Mesenchymal stem cell (in vitro differentiated cells and primary cell): ENCODE measurements at regions not wholly inside any gene's neighbourhood (a gene's known extent, or its start where the extent isn't known, plus 50 kb on each side); places are given as distances from the start of the nearest gene placed in this dataset.
A peak's percentile ranks its signal among the peaks of the same experiment; 100 is the strongest.

ENCODE experiments used
- DNase-seq: peaks from one replicate; pipeline ENCODE4 v3.0.0-alpha.2; 2013
- H2AFZ ChIP-seq: one replicate; pipeline ENCODE4 v1.6.1; 2013; ENCODE audit warnings: low read depth, mild to moderate bottlenecking, control low read depth, inconsistent platforms, low read length, moderate library complexity
- H2AK5ac ChIP-seq: 2 replicates; pipeline ENCODE4 v1.6.1; 2013; ENCODE audit warnings: low read length, moderate library complexity, mild to moderate bottlenecking, inconsistent platforms; ENCODE audit not compliant: severe bottlenecking
- H2BK120ac ChIP-seq: one replicate; pipeline ENCODE4 v1.6.1; 2013; ENCODE audit warnings: low read depth, mild to moderate bottlenecking, inconsistent platforms, low read length, moderate library complexity
- H2BK12ac ChIP-seq, 2 experiments: one replicate each; pipeline ENCODE4 v1.6.1; 2013; ENCODE audit warnings: inconsistent platforms in 2 of 2, low read length in 2 of 2, mild to moderate bottlenecking in 2 of 2, moderate library complexity in 2 of 2, control low read depth in 1 of 2
- H2BK15ac ChIP-seq: one replicate; pipeline ENCODE4 v1.6.1; 2013; ENCODE audit warnings: mild to moderate bottlenecking, low read depth, inconsistent platforms; ENCODE audit not compliant: poor library complexity, severe bottlenecking
- H2BK5ac ChIP-seq: 2 replicates; pipeline ENCODE4 v1.6.1; 2013; ENCODE audit warnings: low read depth, mild to moderate bottlenecking, low read length, control low read depth, inconsistent platforms; ENCODE audit not compliant: poor library complexity, severe bottlenecking
- H3K14ac ChIP-seq, 2 experiments: one replicate each; pipeline ENCODE4 v1.6.1; 2013; ENCODE audit warnings: inconsistent platforms in 2 of 2, low read length in 2 of 2, control low read depth in 1 of 2, mild to moderate bottlenecking in 1 of 2, moderate library complexity in 1 of 2
- H3K18ac ChIP-seq, 2 experiments: one replicate each; pipeline ENCODE4 v1.6.1; 2013; ENCODE audit warnings: inconsistent platforms in 2 of 2, low read length in 2 of 2, control low read depth in 1 of 2, low read depth in 1 of 2, mild to moderate bottlenecking in 1 of 2
- H3K23ac ChIP-seq, 2 experiments: one replicate each; pipeline ENCODE4 v1.6.1; 2013; ENCODE audit warnings: inconsistent platforms in 2 of 2, low read length in 2 of 2, mild to moderate bottlenecking in 2 of 2, moderate library complexity in 2 of 2, control low read depth in 1 of 2
- H3K27ac ChIP-seq: 2 replicates; pipeline ENCODE4 v1.5.1; 2013; ENCODE audit warnings: mild to moderate bottlenecking, moderate library complexity, low read length, control low read depth, inconsistent platforms; ENCODE audit not compliant: poor library complexity, severe bottlenecking
- H3K27me3 ChIP-seq, 2 experiments: 2 replicates each; pipeline versions ENCODE4 v1.6.1 to v1.7.0; 2013; ENCODE audit warnings: low read length in 2 of 2, mild to moderate bottlenecking in 2 of 2, moderate library complexity in 2 of 2, control low read depth in 1 of 2, inconsistent platforms in 1 of 2; ENCODE audit not compliant: control insufficient read depth in 1 of 2, insufficient read depth in 1 of 2
- H3K36me3 ChIP-seq, 2 experiments: 2 replicates each; pipeline versions ENCODE4 v1.6.1 to v1.7.0; 2013; ENCODE audit warnings: low read length in 2 of 2, control low read depth in 1 of 2, inconsistent platforms in 1 of 2, low read depth in 1 of 2, mild to moderate bottlenecking in 1 of 2; ENCODE audit not compliant: insufficient read depth in 2 of 2, control insufficient read depth in 1 of 2
- H3K4ac ChIP-seq, 2 experiments: one replicate each; pipeline ENCODE4 v1.6.1; 2013; ENCODE audit warnings: inconsistent platforms in 2 of 2, low read length in 2 of 2, mild to moderate bottlenecking in 2 of 2, moderate library complexity in 2 of 2, control low read depth in 1 of 2, low read depth in 1 of 2
- H3K4me1 ChIP-seq: 2 replicates; pipeline ENCODE4 v1.6.1; 2013; ENCODE audit warnings: low read depth, low read length, control low read depth; ENCODE audit not compliant: control insufficient read depth, insufficient read depth
- H3K4me2 ChIP-seq: 2 replicates; pipeline ENCODE4 v1.6.1; 2013; ENCODE audit warnings: low read length, mild to moderate bottlenecking, inconsistent platforms; ENCODE audit not compliant: poor library complexity, severe bottlenecking
- H3K4me3 ChIP-seq, 2 experiments: 2 replicates each; pipeline versions ENCODE4 v1.5.1 to v1.7.0; 2013; ENCODE audit warnings: low read length in 2 of 2, mild to moderate bottlenecking in 2 of 2, control low read depth in 1 of 2, low read depth in 1 of 2; ENCODE audit not compliant: insufficient read depth in 1 of 2
- H3K79me1 ChIP-seq: replicated peaks from 2 replicates; pipeline ENCODE4 v1.6.1; 2013; ENCODE audit warnings: mild to moderate bottlenecking, control low read depth, low read length, inconsistent platforms; ENCODE audit not compliant: poor library complexity, severe bottlenecking
- H3K9ac ChIP-seq: 2 replicates; pipeline ENCODE4 v1.7.0; 2013; ENCODE audit warnings: mild to moderate bottlenecking, low read length, moderate library complexity
- H3K9me3 ChIP-seq: 2 replicates; pipeline ENCODE4 v1.7.0; 2013; ENCODE audit warnings: mild to moderate bottlenecking, low read length; ENCODE audit not compliant: control insufficient read depth
- H4K8ac ChIP-seq: one replicate; pipeline ENCODE4 v1.6.1; 2013; ENCODE audit warnings: inconsistent platforms, mild to moderate bottlenecking, low read length, moderate library complexity
- H4K91ac ChIP-seq: one replicate; pipeline ENCODE4 v1.6.1; 2013; ENCODE audit warnings: mild to moderate bottlenecking, low read length, inconsistent platforms
- WGBS: methylation state at CpG from one replicate; pipeline ENCODE4 v1.1.7; 2013; ENCODE audit warnings: mixed read lengths; 5-methylcytosine and 5-hydroxymethylcytosine counted together

DNA sequence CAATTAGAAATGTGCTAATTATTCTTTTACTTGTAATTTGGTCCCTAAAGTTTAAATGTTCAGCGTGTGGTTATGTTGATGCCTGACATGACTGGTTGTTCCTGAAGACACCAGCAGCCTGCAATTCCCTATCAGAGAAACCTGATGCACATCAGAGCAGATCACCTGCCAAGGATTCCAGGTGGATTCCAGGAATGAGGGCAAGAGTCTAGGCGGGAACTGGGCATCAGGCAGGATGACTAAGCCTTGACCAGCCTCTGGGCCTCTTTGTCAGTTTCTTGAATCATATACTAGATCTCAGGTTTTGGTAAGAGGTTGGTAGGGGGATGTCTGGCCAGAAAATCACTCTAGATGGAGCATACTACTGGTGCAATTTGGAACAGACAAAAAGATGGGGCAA, 130.7 kb upstream of the TNR start:
- Histone ChIP-seq H3K14ac (no peak overlapping the region), H3K18ac (no peak overlapping the region), H3K4me3 (no peak overlapping the region), H2BK12ac (peak overlapping the region; percentile 32 to 80), H3K4me1 (no peaks in the 10 kb centered on the region), H2BK15ac (no peak overlapping the region), H3K9ac (no peak overlapping the region), H3K4ac (no peak overlapping the region), H3K4me2 (no peak overlapping the region), H2BK5ac (no peak overlapping the region), H4K91ac (no peak overlapping the region), H3K79me1 (no peaks in the 10 kb centered on the region), H2BK120ac (no peak overlapping the region), H2AK5ac (no peak overlapping the region), H3K36me3 (no peaks in the 10 kb centered on the region), H3K9me3 (no peaks in the 10 kb centered on the region), H2AFZ (no peak overlapping the region), H3K27me3 (peaks cover 0 to 7% of the 10 kb centered on the region in 2 experiments), H4K8ac (no peak overlapping the region), H3K23ac (no peak overlapping the region), H3K27ac (no peak overlapping the region)
- WGBS, result 95% methylated on average over 2 of the region's 2 CpGs
- peak; percentile 16 for DNase-seq

DNA sequence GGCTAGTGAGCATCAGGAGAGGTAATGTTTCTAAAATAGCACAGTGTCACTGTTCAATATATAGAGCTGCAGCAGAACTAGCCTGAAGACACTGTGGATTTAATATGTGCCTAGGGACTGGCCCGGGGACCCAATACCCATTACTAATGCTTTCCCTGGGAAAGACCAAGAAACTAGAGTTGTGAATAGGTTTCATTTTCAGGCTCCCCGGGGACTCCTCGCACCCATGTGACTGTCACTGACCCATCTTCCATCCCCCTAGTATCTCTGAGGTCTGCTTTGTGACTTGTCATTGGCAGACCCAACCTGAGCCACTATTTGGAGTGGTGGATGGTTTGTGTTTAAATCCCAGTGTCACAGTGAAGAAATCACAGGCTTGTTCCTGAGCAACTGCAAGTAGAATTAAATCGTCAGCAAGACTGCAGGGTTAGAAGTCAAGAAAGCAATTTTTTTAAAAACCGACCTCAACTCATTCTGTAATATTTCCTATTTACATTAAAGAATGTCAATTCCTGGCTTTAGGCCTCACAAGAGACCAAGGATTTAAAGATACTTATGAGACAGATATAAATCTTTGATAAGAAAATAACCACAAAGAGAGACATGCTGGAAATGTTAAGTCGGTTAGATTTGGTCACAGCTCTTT, 130.0 kb upstream of the TNR start:
- WGBS, result 51% methylated on average over 4 of the region's 6 CpGs
- no peaks in the 10 kb centered on the region for H3K36me3 ChIP-seq
- H3K27me3 ChIP-seq, result peaks cover 0 to 7% of the 10 kb centered on the region in 2 experiments
- no peak overlapping the region for H2BK5ac ChIP-seq
- H3K27ac ChIP-seq, result no peak overlapping the region
- peak overlapping the region; percentile 2 for H2BK120ac ChIP-seq
- peak overlapping the region; percentile 20 for H4K8ac ChIP-seq
- H3K4ac ChIP-seq, result peak overlapping the region in 1 of 2 experiments; percentile 45
- no peak overlapping the region for H3K14ac ChIP-seq
- no peak overlapping the region for H3K23ac ChIP-seq
- H2BK15ac ChIP-seq, result no peak overlapping the region
- no peak overlapping the region for H3K9ac ChIP-seq
- no peak overlapping the region for H3K4me3 ChIP-seq
- H2AK5ac ChIP-seq, result no peak overlapping the region
- peak overlapping the region; percentile 7 to 88 for H2BK12ac ChIP-seq
- peak overlapping the region; percentile 58 to 89 for H3K18ac ChIP-seq
- no peak overlapping the region for H2AFZ ChIP-seq
- H3K4me1 ChIP-seq, result no peaks in the 10 kb centered on the region
- DNase-seq, result peak; percentile 79
- H4K91ac ChIP-seq, result peak overlapping the region; percentile 64
- no peaks in the 10 kb centered on the region for H3K9me3 ChIP-seq
- no peak overlapping the region for H3K4me2 ChIP-seq
- no peaks in the 10 kb centered on the region for H3K79me1 ChIP-seq

DNA sequence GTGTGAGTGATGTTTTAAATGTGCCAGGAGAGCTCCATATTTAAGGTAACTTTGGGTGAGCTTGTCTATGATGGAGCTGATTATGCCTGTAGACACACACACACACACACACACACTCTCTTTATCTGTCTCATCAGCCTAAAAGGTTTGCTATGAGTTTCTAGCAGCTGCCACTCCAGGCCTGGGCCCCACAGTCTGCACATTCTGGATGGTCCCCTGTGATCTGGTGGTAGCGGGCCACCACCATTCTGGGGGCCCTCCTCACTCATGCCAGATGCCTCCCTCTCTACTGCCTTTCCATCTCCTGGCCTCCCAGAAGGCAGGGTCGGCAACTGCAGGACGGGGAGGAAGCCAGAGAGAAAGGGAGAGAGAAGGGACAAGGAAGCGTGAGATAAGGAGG, 129.2 kb upstream of the TNR start:
- Histone ChIP-seq H4K8ac (peak overlapping the region; percentile 51), H2BK15ac (no peak overlapping the region), H3K4ac (peak overlapping the region in 1 of 2 experiments; percentile 45), H2AK5ac (no peak overlapping the region), H3K4me1 (no peaks in the 10 kb centered on the region), H3K4me2 (no peak overlapping the region), H4K91ac (peak overlapping the region; percentile 34), H2BK12ac (peak overlapping the region; percentile 90 to 95), H3K36me3 (no peaks in the 10 kb centered on the region), H2BK120ac (no peak overlapping the region), H3K27me3 (peaks cover 0 to 7% of the 10 kb centered on the region in 2 experiments), H3K18ac (peak overlapping the region; percentile 37 to 58), H2AFZ (no peak overlapping the region), H3K79me1 (no peaks in the 10 kb centered on the region), H2BK5ac (no peak overlapping the region), H3K23ac (no peak overlapping the region), H3K4me3 (no peak overlapping the region), H3K9ac (no peak overlapping the region), H3K27ac (no peak overlapping the region), H3K14ac (peak overlapping the region in 1 of 2 experiments; percentile 68), H3K9me3 (no peaks in the 10 kb centered on the region)
- DNase-seq, result no peak
- WGBS, result no CpG with 5 or more reads among the region's 4 CpGs

DNA sequence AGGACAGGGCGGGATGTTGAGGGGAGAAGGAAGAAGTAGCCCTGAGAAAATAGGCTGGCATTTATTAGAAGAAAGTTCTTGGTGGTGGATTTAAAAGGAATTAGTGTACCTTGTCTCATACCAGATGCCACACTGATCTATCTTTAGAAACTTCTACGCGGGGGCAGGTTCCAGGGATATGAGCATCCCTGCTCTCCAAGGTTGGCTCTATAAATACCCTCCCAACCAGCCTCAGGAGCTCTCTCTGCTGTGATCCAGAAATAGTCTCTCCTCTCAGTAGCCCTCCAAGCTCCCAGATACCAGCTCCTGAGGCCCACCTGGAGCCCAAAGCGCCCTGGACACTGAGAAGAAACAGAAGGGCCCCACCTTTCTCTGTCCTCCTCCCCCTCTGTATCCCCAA, 128.3 kb upstream of the TNR start:
- DNase-seq, result no peak
- Histone ChIP-seq H3K23ac (no peak overlapping the region), H2BK15ac (peak overlapping the region; percentile 12), H3K27me3 (peaks cover 0 to 7% of the 10 kb centered on the region in 2 experiments), H3K4me1 (no peaks in the 10 kb centered on the region), H3K9ac (no peak overlapping the region), H2BK12ac (peak overlapping the region; percentile 7 to 57), H3K18ac (peak overlapping the region in 1 of 2 experiments; percentile 59), H3K79me1 (no peaks in the 10 kb centered on the region), H3K9me3 (no peaks in the 10 kb centered on the region), H3K4me2 (no peak overlapping the region), H2BK5ac (no peak overlapping the region), H2BK120ac (no peak overlapping the region), H3K14ac (no peak overlapping the region), H3K4me3 (no peak overlapping the region), H3K4ac (no peak overlapping the region), H3K27ac (no peak overlapping the region), H2AFZ (no peak overlapping the region), H4K91ac (no peak overlapping the region), H2AK5ac (no peak overlapping the region), H3K36me3 (no peaks in the 10 kb centered on the region), H4K8ac (no peak overlapping the region)
- WGBS, result 88% methylated on average over 3 of the region's 4 CpGs
